ENCODE measurements at regions not wholly inside any gene's neighbourhood (a gene's known extent, or its start where the extent isn't known, plus 50 kb on each side); places are given as distances from the start of the nearest gene placed in this dataset.
"Not testable (repeated sequence)": the region's sequence is repeated elsewhere in the genome, so short reads cannot be mapped to it uniquely, and the experiment has no call there.

GRCh38 chr3:102916532-102916931, 481.7 kb downstream of the ZPLD1 start:
- DNase-seq (ENCODE audit: low spot score): no peak

GRCh38 chr3:102926618-102927017, 491.8 kb downstream of the ZPLD1 start:
- no peak for DNase-seq (ENCODE audit: low spot score)

GRCh38 chr3:102933377-102933776, 498.6 kb downstream of the ZPLD1 start:
- DNase-seq (ENCODE audit: low spot score): no peak

GRCh38 chr3:102936511-102937045, 501.8 kb downstream of the ZPLD1 start:
- no peak for DNase-seq (ENCODE audit: low spot score)

- DNase-seq (ENCODE audit: low spot score): no peak
Observed at GRCh38 chr3:102941786-102942185, 507.0 kb downstream of the ZPLD1 start.

- DNase-seq (ENCODE audit: low spot score): not testable (repeated sequence)
Observed at GRCh38 chr3:102946445-102946844, 511.6 kb downstream of the ZPLD1 start.

- no peak for DNase-seq (ENCODE audit: low spot score)
Observed at GRCh38 chr3:102972350-102972749, 537.5 kb downstream of the ZPLD1 start.

GRCh38 chr3:102974333-102974732, 539.5 kb downstream of the ZPLD1 start:
- DNase-seq (ENCODE audit: low spot score): no peak

GRCh38 chr3:102979191-102979590, 544.4 kb downstream of the ZPLD1 start:
- no peak for DNase-seq (ENCODE audit: low spot score)

- no peak for DNase-seq (ENCODE audit: low spot score)
Observed at GRCh38 chr3:102979682-102980354, 545.0 kb downstream of the ZPLD1 start.

GRCh38 chr3:102980355-102980696, 545.5 kb downstream of the ZPLD1 start:
- no peak for DNase-seq (ENCODE audit: low spot score)

- DNase-seq (ENCODE audit: low spot score): no peak
Observed at GRCh38 chr3:103002425-103003176, 567.8 kb downstream of the ZPLD1 start.

- no peak for DNase-seq (ENCODE audit: low spot score)
Observed at GRCh38 chr3:103006526-103007183, 571.8 kb downstream of the ZPLD1 start.

- no peak for DNase-seq (ENCODE audit: low spot score)
Observed at GRCh38 chr3:103009609-103010008, 574.8 kb downstream of the ZPLD1 start.

GRCh38 chr3:103025880-103026279, 591.1 kb downstream of the ZPLD1 start:
- no peak for DNase-seq (ENCODE audit: low spot score)

GRCh38 chr3:103033841-103034240, 599.0 kb downstream of the ZPLD1 start:
- DNase-seq (ENCODE audit: low spot score): no peak

GRCh38 chr3:103047640-103048039, 612.8 kb downstream of the ZPLD1 start:
- DNase-seq (ENCODE audit: low spot score): no peak

- no peak for DNase-seq (ENCODE audit: low spot score)
Observed at GRCh38 chr3:103048068-103048722, 613.4 kb downstream of the ZPLD1 start.

- DNase-seq (ENCODE audit: low spot score): no peak
Observed at GRCh38 chr3:103052236-103052830, 617.5 kb downstream of the ZPLD1 start.

- no peak for DNase-seq (ENCODE audit: low spot score)
Observed at GRCh38 chr3:103055021-103055520, 620.3 kb downstream of the ZPLD1 start.

GRCh38 chr3:103056542-103056941, 621.7 kb downstream of the ZPLD1 start:
- DNase-seq (ENCODE audit: low spot score): no peak

- no peak for DNase-seq (ENCODE audit: low spot score)
Observed at GRCh38 chr3:103057003-103057402, 622.2 kb downstream of the ZPLD1 start.
